ENCODE measurements at regions not wholly inside any gene's neighbourhood (a gene's known extent, or its start where the extent isn't known, plus 50 kb on each side); places are given as distances from the start of the nearest gene placed in this dataset.

- Mint-ChIP-seq H3K4me3 (ENCODE audit: unreplicated experiment) (no peak overlapping the region), H3K27ac (ENCODE audit: unreplicated experiment) (no peak overlapping the region), H3K27me3 (ENCODE audit: low read depth, unreplicated experiment) (no peaks in the 10 kb centered on the region), H3K9me3 (ENCODE audit: unreplicated experiment) (peaks cover 5% of the 10 kb centered on the region), H3K36me3 (ENCODE audit: low read depth, unreplicated experiment) (no peaks in the 10 kb centered on the region), H3K4me1 (ENCODE audit: low read depth, unreplicated experiment) (peaks cover 9% of the 10 kb centered on the region)
- no peaks in the 10 kb centered on the region for H3K4me1 ChIP-seq (ENCODE audit: insufficient read depth, low read length)
- H2AFZ ChIP-seq (ENCODE audit: low read depth, low read length) = no peak overlapping the region
- peak overlapping the region; percentile 1 for H3K4me2 ChIP-seq (ENCODE audit: low read length)
- no peak overlapping the region for H3K4me3 ChIP-seq (ENCODE audit: insufficient read depth, low read depth, low read length)
- no peaks in the 10 kb centered on the region for H4K20me1 ChIP-seq (ENCODE audit: insufficient read depth, low read length)
- no peak for TF ChIP-seq EZH2 (IDR thresholded peaks at IDR 0.05; ENCODE audit: insufficient read depth, low read length)
- no peak for TF ChIP-seq CTCF (IDR thresholded peaks at IDR 0.05; ENCODE audit: insufficient read depth, low read depth, low read length)
- H3K79me2 ChIP-seq (ENCODE audit: insufficient read depth, low read length) = no peaks in the 10 kb centered on the region
- H3K27ac ChIP-seq (ENCODE audit: low read depth, low read length) = no peak overlapping the region
- H3K9me3 ChIP-seq (ENCODE audit: insufficient read depth, low read depth, low read length) = no peaks in the 10 kb centered on the region
- no peaks in the 10 kb centered on the region for H3K27me3 ChIP-seq (ENCODE audit: insufficient read depth, low read length)
- H3K36me3 ChIP-seq (ENCODE audit: insufficient read depth, low read length) = no peaks in the 10 kb centered on the region
- FAIRE-seq (no peak), DNase-seq (ENCODE audit: low read depth) (peak; percentile 68)
- no peak overlapping the region for H3K9ac ChIP-seq (ENCODE audit: low read length)
Observed at GRCh38 chr18:56240405-56240804, 398.0 kb downstream of the TXNL1 start.

- DNase-seq (ENCODE audit: low read depth) (no peak), FAIRE-seq (no peak)
- TF ChIP-seq EZH2 (IDR thresholded peaks at IDR 0.05; ENCODE audit: insufficient read depth, low read length) (no peak), CTCF (IDR thresholded peaks at IDR 0.05; ENCODE audit: insufficient read depth, low read depth, low read length) (peak; percentile 13)
- Histone ChIP-seq H3K4me1 (ENCODE audit: insufficient read depth, low read length) (peaks cover 3% of the 10 kb centered on the region), H3K79me2 (ENCODE audit: insufficient read depth, low read length) (no peaks in the 10 kb centered on the region), H4K20me1 (ENCODE audit: insufficient read depth, low read length) (no peaks in the 10 kb centered on the region), H3K36me3 (ENCODE audit: insufficient read depth, low read length) (no peaks in the 10 kb centered on the region), H3K9me3 (ENCODE audit: insufficient read depth, low read depth, low read length) (no peaks in the 10 kb centered on the region), H3K4me3 (ENCODE audit: insufficient read depth, low read depth, low read length) (no peak overlapping the region), H2AFZ (ENCODE audit: low read depth, low read length) (no peak overlapping the region), H3K4me2 (ENCODE audit: low read length) (no peak overlapping the region), H3K27ac (ENCODE audit: low read depth, low read length) (no peak overlapping the region), H3K27me3 (ENCODE audit: insufficient read depth, low read length) (no peaks in the 10 kb centered on the region), H3K9ac (ENCODE audit: low read length) (no peak overlapping the region)
- Mint-ChIP-seq H3K9me3 (ENCODE audit: unreplicated experiment) (peaks cover 3% of the 10 kb centered on the region), H3K27me3 (ENCODE audit: low read depth, unreplicated experiment) (no peaks in the 10 kb centered on the region), H3K27ac (ENCODE audit: unreplicated experiment) (no peak overlapping the region), H3K36me3 (ENCODE audit: low read depth, unreplicated experiment) (no peaks in the 10 kb centered on the region), H3K4me3 (ENCODE audit: unreplicated experiment) (no peak overlapping the region), H3K4me1 (ENCODE audit: low read depth, unreplicated experiment) (peaks cover 17% of the 10 kb centered on the region)
Observed at GRCh38 chr18:56238576-56238975, 399.8 kb downstream of the TXNL1 start.

GRCh38 chr18:56235481-56236013 lies 402.8 kb downstream of the TXNL1 start:
- Histone ChIP-seq H4K20me1 (ENCODE audit: insufficient read depth, low read length) (no peaks in the 10 kb centered on the region), H3K4me3 (ENCODE audit: insufficient read depth, low read depth, low read length) (no peak overlapping the region), H3K4me1 (ENCODE audit: insufficient read depth, low read length) (peaks cover 8% of the 10 kb centered on the region), H3K27ac (ENCODE audit: low read depth, low read length) (no peak overlapping the region), H2AFZ (ENCODE audit: low read depth, low read length) (no peak overlapping the region), H3K27me3 (ENCODE audit: insufficient read depth, low read length) (no peaks in the 10 kb centered on the region), H3K9ac (ENCODE audit: low read length) (no peak overlapping the region), H3K79me2 (ENCODE audit: insufficient read depth, low read length) (no peaks in the 10 kb centered on the region), H3K9me3 (ENCODE audit: insufficient read depth, low read depth, low read length) (peaks cover 2% of the 10 kb centered on the region), H3K36me3 (ENCODE audit: insufficient read depth, low read length) (no peaks in the 10 kb centered on the region), H3K4me2 (ENCODE audit: low read length) (peak overlapping the region; percentile 7)
- Mint-ChIP-seq H3K27me3 (ENCODE audit: low read depth, unreplicated experiment) (no peaks in the 10 kb centered on the region), H3K9me3 (ENCODE audit: unreplicated experiment) (peaks cover 7% of the 10 kb centered on the region), H3K36me3 (ENCODE audit: low read depth, unreplicated experiment) (no peaks in the 10 kb centered on the region), H3K27ac (ENCODE audit: unreplicated experiment) (no peak overlapping the region), H3K4me3 (ENCODE audit: unreplicated experiment) (no peak overlapping the region), H3K4me1 (ENCODE audit: low read depth, unreplicated experiment) (peaks cover 20% of the 10 kb centered on the region)
- TF ChIP-seq EZH2 (IDR thresholded peaks at IDR 0.05; ENCODE audit: insufficient read depth, low read length) (no peak), CTCF (IDR thresholded peaks at IDR 0.05; ENCODE audit: insufficient read depth, low read depth, low read length) (no peak)
- FAIRE-seq (no peak), DNase-seq (ENCODE audit: low read depth) (peak; percentile 55)
